ENCODE measurements at regions not wholly inside any gene's neighbourhood (a gene's known extent, or its start where the extent isn't known, plus 50 kb on each side); places are given as distances from the start of the nearest gene placed in this dataset.

DNA sequence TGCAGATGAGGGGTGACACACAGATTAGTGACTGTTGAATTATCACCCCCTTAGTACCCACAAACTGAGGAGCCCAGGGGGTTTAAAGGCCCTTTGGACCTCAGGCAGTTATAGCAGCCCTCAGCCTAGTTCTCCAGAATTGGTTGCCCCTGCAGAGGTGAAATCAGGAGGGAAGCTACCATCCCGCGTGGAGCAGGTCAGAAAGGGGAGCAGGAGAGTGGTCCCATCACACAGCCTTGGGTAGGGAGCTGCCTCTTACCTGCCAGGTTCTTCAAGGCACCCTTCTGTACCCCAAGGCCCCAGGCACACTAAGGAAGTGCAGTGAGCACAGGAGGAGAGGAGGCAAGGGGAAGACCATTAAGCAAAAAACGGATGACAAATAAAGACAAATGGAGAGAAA, 121.2 kb upstream of the TNR start:
- TF ChIP-seq, protein P1, sequence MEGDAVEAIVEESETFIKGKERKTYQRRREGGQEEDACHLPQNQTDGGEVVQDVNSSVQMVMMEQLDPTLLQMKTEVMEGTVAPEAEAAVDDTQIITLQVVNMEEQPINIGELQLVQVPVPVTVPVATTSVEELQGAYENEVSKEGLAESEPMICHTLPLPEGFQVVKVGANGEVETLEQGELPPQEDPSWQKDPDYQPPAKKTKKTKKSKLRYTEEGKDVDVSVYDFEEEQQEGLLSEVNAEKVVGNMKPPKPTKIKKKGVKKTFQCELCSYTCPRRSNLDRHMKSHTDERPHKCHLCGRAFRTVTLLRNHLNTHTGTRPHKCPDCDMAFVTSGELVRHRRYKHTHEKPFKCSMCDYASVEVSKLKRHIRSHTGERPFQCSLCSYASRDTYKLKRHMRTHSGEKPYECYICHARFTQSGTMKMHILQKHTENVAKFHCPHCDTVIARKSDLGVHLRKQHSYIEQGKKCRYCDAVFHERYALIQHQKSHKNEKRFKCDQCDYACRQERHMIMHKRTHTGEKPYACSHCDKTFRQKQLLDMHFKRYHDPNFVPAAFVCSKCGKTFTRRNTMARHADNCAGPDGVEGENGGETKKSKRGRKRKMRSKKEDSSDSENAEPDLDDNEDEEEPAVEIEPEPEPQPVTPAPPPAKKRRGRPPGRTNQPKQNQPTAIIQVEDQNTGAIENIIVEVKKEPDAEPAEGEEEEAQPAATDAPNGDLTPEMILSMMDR (IDR thresholded peaks at IDR 0.05): no peak
- TF ChIP-seq POLR2A (IDR thresholded peaks at IDR 0.05): no peak
